Pulmonary artery endothelial cell (primary cell): ENCODE measurements at regions not wholly inside any gene's neighbourhood (a gene's known extent, or its start where the extent isn't known, plus 50 kb on each side); places are given as distances from the start of the nearest gene placed in this dataset.

ENCODE experiments used
- DNase-seq: peaks from one replicate; pipeline ENCODE4 v3.0.0-alpha.2; 2011; ENCODE audit warnings: low read depth, low spot score

GRCh38 chr4:136121426-136121825, 1410.9 kb downstream of the PCDH18 start:
- no peak for DNase-seq

GRCh38 chr4:136113921-136114320, 1418.4 kb downstream of the PCDH18 start:
- DNase-seq: no peak

- DNase-seq: no peak
These were observed 1420.2 kb downstream of the PCDH18 start for GRCh38 chr4:136112116-136112515.

GRCh38 chr4:136106753-136107152, 1425.5 kb downstream of the PCDH18 start:
- DNase-seq: no peak

- DNase-seq: no peak
These were observed 1428.7 kb downstream of the PCDH18 start for GRCh38 chr4:136103616-136104015.

- no peak for DNase-seq
These were observed 1434.6 kb downstream of the PCDH18 start for GRCh38 chr4:136097676-136098075.

- DNase-seq: no peak
These were observed 1444.0 kb downstream of the PCDH18 start for GRCh38 chr4:136088211-136088867.

- DNase-seq: no peak
These were observed 1453.3 kb downstream of the PCDH18 start for GRCh38 chr4:136078976-136079375.

GRCh38 chr4:136056748-136057147, 1475.5 kb downstream of the PCDH18 start:
- no peak for DNase-seq

GRCh38 chr4:136055360-136055759, 1476.9 kb downstream of the PCDH18 start:
- DNase-seq: no peak

- no peak for DNase-seq
These were observed 1495.5 kb downstream of the PCDH18 start for GRCh38 chr4:136036744-136037143.

- DNase-seq: no peak
These were observed 1499.9 kb downstream of the PCDH18 start for GRCh38 chr4:136032391-136032790.

- DNase-seq: no peak
These were observed 1506.8 kb downstream of the PCDH18 start for GRCh38 chr4:136025540-136025939.

GRCh38 chr4:136017556-136017955, 1514.7 kb downstream of the PCDH18 start:
- DNase-seq: no peak

- DNase-seq: no peak
These were observed 1520.1 kb downstream of the PCDH18 start for GRCh38 chr4:136012220-136012619.

- no peak for DNase-seq
These were observed 1522.9 kb downstream of the PCDH18 start for GRCh38 chr4:136009258-136009832.

GRCh38 chr4:136007991-136008390, 1524.3 kb downstream of the PCDH18 start:
- DNase-seq: no peak

GRCh38 chr4:136002316-136002715, 1530.0 kb downstream of the PCDH18 start:
- DNase-seq: no peak

GRCh38 chr4:136001791-136002190, 1530.5 kb downstream of the PCDH18 start:
- no peak for DNase-seq

- DNase-seq: no peak
These were observed 1532.0 kb downstream of the PCDH18 start for GRCh38 chr4:136000246-136000645.

GRCh38 chr4:135994360-135994759, 1537.9 kb downstream of the PCDH18 start:
- no peak for DNase-seq

- no peak for DNase-seq
These were observed 1555.4 kb downstream of the PCDH18 start for GRCh38 chr4:135976860-135977259.

GRCh38 chr4:135966936-135967335, 1565.4 kb downstream of the PCDH18 start:
- no peak for DNase-seq
